C4-2B (cell line): ENCODE measurements at regions not wholly inside any gene's neighbourhood (a gene's known extent, or its start where the extent isn't known, plus 50 kb on each side); places are given as distances from the start of the nearest gene placed in this dataset.

Source experiments
- ZFX ChIP-seq: fragments of 450-650 bp; IDR thresholded peaks from 2 replicates; pipeline ENCODE4 v1.6.1; 2017
- TF ChIP-seq, protein P1 (sequence below): fragments of 450-650 bp; conservative IDR thresholded peaks from 2 replicates; pipeline ENCODE4 v1.5.1; 2017; ENCODE audit warnings: mild to moderate bottlenecking

GRCh38 chr2:129720360-129720759 is 259.1 kb upstream of the RAB6C start:
- TF ChIP-seq, protein P1, sequence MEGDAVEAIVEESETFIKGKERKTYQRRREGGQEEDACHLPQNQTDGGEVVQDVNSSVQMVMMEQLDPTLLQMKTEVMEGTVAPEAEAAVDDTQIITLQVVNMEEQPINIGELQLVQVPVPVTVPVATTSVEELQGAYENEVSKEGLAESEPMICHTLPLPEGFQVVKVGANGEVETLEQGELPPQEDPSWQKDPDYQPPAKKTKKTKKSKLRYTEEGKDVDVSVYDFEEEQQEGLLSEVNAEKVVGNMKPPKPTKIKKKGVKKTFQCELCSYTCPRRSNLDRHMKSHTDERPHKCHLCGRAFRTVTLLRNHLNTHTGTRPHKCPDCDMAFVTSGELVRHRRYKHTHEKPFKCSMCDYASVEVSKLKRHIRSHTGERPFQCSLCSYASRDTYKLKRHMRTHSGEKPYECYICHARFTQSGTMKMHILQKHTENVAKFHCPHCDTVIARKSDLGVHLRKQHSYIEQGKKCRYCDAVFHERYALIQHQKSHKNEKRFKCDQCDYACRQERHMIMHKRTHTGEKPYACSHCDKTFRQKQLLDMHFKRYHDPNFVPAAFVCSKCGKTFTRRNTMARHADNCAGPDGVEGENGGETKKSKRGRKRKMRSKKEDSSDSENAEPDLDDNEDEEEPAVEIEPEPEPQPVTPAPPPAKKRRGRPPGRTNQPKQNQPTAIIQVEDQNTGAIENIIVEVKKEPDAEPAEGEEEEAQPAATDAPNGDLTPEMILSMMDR = no peak
- TF ChIP-seq ZFX = no peak
